NCI-H1417 treated with DMSO at 0.1 percent for 48 hours (cell line): ENCODE measurements at regions not wholly inside any gene's neighbourhood (a gene's known extent, or its start where the extent isn't known, plus 50 kb on each side); places are given as distances from the start of the nearest gene placed in this dataset.
A peak's percentile ranks its signal among the peaks of the same experiment; 100 is the strongest.

ENCODE experiments used
- DNase-seq: peaks from one replicate; lab custom pipeline; 2025; lab: John Stamatoyannopoulos, UW

DNA sequence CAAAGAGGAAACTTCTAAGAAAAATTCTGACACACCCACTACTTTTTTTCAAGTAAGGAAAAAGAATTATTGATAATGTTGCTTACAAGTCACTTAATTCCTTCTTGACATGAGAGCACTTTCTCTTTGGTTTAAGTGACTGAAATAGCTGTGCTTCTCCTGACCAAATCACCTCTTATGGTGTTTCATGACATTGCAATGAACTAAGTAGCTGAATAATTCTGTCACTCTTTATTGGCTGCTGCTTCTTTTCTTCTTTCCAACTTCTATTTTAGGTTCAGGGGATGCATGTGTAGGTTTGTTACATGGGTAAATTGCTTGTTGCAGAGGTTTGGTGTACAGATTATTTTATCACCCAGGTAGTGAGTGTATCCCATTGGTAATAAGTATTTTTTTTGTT lies 447.6 kb upstream of the NETO1 start:
- no peak for DNase-seq

DNA sequence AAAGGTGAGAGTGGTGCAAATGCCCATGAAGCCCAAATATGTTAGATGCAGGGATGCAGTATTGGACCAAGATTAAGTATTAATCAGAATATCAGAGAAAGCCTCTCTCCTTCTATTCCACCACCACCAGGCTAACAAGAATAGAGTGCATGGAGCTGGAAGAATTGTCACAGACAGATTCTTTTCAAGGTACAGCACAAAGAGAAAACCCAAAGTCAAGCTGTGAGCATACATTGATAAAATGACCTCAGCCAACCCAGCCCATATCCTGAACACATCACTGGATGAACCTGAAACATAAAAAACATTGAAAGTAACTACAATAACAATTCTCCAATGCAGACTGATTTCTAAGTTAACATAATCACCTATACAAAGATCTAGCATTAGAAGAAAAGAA lies 445.7 kb upstream of the NETO1 start:
- DNase-seq: no peak

DNA sequence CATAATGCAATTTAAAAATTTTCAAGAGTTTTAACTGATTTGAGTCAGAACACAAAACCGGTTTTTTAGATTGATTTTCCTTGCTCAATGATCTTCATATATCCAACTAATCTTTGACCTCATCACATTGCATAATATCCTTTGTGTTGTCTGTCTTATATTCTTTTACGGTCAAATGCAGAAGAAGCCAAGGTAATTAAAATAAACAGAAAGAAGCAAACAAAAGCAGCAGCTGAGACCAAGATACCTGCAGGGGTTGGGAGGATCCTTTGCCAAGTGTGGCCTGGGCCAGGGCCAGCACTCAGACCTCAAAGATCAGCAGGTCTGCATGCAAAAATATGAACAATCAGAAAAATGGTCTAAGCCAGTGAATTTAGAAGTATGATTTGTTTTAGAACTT lies 428.9 kb upstream of the NETO1 start:
- DNase-seq: no peak

DNA sequence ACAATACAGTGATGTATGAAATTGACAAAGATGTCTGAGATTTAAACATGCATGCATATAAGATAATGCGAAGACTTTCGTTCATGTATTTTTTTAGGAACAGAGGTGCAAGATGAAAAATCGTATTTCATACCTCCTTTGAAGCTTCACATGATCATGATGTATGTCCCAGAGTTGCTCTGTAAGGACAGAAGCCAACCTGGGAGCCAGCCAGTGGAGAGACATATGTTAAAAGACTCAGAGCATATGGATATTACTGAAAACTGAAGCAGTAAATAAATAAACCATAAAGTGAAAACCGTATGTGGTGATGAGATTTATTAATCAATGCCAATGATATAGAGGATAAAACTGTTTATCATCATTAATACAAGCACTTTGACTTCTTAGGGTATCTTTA lies 424.4 kb upstream of the NETO1 start:
- no peak for DNase-seq

DNA sequence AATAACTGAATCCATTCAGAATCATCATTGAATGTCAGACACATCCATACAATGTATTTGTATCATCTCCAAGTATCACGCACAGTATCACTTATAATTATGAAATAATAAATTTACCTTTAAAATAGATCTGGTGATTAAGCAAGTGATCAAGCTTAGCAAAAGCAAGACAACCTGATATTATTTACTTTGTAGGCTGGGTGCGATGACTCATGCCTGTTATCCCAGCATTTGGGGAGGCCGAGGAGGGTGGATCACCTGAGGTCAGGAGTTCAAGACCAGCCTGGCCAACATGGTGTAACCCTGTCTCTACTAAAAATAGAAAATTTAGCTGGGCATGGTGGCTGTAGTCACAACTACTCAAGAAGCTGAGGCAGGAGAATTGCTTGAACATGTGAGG lies 421.0 kb upstream of the NETO1 start:
- DNase-seq: no peak

DNA sequence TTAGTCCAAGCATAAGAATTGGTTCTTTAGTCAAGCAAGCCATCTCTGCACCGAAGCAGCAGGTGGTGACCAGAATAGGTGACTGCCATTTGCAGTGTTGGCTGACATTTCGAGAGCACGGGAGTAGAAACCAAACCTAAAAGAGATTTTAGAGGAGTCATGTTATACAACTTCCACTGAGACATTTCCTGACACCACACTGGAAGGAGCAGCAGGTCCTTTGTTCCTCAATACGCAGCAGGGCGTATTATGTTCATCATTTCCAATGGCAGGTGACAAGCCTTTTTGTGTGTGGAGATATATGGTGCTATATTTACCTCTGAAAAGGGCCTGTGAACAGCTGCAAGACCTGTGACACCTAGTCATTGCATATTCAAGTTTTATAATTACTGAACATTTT lies 418.8 kb upstream of the NETO1 start:
- no peak for DNase-seq

DNA sequence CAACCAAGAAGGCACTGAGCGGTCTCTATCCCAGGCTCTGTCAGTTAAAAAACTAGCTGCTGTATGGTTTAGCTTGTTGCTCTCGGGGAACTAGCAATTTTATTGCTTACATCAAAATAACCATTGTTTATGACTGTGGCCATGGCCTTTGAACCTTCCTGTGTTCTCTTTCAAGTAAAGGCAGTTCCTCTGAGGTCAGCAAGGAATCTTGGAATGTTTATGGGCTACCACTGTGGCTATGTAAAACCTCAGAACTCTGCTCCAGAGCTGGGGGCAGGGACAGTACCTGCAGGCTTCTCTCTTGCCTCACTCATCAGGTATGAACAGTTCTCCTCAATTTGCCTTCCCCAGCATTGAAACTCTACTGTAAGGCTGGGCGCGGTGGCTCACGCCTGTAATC lies 416.0 kb upstream of the NETO1 start:
- DNase-seq: no peak

DNA sequence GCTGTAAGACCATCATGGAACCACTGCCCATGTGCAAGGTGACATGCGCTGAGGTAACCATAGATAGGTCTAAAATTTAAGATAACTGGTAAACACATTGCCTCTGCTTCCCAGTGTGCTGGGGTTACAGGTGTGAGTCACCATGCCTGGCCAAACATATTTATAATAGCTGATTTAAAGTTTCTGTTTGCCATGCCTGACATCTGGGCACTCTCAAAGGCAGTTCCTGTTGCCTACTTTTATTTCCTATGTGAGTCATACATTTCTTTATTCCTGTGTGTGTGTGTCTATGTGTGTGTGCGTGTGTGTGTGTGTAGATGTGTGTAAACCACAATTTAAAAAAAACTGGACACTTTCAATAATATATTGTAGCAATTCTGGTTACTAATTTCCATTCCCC lies 415.2 kb upstream of the NETO1 start:
- no peak for DNase-seq

DNA sequence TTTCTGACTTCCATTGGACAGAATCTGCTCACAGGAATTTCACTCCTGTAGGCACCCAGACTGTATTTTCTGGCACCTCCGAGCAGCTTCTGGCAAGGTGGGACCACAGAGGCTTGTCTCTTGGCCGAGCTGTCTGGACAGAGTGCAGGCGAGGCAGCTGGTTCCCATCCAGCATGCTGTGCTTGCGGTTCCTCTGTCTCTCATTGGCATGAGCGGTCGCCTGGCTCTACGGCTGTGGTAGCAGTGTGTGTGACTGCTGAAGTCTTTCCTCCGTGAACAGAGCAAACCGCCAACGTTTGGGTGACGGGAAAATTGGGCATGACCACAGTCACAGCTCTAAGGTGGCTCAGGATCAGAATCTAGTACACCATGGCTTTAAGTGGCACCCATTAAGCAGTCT lies 411.7 kb upstream of the NETO1 start:
- DNase-seq: no peak

DNA sequence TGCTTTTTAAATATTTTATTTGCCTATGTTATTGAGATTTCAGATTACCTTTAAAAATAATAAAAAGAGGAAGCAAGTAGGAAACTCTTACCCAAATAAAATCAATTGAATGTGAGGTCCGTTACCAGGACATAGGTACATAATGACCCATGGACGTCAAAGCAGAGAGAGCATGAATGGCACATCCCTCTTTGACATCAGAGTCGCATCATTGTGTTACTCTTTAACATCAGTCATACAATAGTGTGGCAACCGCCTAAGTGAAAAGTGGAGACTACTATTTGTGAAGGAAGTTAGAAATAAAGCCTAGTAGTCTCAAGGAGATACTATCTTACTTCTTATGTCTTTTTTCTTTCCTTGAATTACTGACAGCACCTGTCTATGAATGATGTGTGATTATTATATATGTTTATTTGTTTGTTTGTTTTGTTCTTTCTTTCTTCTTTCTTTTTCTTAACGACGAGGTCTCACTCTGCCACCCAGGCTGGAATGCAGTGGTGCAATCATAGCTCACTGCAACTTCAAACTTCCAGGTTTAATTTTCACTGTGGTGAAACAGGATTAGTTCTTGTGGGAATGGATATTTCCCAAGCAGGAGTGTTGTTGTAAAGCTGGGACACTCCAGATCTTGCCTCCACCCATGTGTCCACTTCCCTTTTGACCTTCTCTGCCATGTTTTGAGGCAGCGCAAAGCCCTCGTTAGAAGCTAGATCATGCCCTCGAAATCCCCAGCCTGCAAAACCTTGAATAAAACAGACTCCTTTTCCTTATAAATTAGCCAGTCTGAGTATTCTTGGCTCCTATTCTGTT lies 407.2 kb upstream of the NETO1 start:
- DNase-seq: no peak

DNA sequence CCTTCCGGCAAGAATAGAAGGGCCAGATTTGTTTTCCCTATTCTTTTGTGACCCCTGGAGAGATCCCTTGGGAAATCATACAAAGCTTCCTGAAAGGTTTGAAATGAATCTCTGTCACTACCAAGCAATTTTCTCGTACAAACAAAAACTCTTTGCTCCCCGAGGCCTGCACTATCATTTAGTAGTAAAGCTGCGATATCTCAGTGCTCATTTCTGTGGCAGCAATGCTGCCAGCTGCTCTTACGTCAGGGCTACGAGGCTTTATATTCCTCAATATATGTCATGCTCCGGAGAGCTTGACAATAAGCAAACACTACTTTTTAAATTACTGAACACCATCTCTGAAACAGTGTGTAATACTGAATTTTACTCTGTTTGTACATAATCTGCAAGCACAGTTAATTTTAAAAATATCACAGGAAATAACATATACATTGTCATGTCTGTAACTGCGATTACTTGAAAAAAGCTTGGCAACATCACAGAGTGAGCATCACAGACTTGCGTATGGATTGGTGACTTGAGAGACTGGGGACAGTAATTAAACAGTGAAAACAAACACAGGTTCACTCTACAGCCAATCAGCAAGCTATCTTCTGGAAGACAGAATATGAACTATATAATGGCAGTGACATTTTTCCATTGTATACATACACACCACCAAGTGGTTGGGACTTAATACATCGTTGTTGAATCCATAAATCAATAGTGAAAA lies 403.3 kb upstream of the NETO1 start:
- DNase-seq: peak; percentile 90

DNA sequence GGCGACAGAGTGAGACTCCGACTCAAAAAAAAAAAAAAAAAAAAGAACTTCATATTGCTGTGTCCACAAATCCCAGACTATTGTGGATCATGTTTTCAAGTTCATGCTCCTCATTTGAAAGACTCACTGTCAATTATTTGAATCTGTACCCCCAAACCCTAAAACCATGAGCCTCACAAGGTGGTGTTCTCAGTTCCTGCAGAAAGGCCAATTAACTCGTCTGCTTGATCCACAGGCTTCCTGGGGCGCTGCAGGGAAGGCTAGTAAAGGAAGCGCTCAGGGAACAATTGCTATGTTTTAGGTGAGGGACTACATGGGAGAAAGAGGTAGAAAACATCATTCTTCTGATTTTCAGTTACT lies 396.8 kb upstream of the NETO1 start:
- no peak for DNase-seq

DNA sequence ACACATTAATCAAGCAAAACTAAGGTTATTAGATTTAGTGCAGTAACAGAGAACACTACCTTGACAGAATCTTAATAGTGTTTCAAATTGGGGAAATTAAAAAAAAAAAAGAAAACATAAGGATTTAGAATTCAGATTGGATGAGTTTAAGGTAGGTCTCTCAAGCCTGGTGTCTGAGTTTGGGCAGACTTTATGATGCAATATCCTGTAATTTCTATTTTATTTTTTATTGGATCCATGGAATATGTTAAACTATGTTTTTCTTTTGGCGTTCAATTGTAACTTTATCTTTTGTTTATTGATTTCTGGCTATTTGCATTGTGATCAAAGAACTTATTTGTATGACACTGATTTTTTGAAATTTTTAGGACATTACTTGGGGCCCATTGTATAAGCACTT lies 394.1 kb upstream of the NETO1 start:
- DNase-seq: no peak

DNA sequence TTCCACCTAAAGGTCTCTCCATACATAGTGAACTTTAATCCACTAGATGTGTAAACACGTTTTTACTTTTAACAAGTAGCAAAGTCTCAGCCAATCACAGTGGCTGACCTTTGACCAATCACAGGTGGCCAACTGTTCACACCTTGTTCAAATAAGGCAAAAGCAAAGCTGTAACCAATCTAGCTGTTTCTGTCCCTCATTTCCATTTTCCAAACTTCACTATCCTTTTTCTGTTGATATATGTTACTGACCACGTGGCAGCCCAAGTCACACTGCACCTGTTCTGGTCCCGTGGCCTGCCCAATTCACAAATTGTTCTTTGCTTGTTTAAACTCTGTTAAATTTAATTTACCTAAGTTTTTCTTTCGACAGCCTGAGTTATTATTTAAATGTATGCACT lies 393.5 kb upstream of the NETO1 start:
- no peak for DNase-seq

DNA sequence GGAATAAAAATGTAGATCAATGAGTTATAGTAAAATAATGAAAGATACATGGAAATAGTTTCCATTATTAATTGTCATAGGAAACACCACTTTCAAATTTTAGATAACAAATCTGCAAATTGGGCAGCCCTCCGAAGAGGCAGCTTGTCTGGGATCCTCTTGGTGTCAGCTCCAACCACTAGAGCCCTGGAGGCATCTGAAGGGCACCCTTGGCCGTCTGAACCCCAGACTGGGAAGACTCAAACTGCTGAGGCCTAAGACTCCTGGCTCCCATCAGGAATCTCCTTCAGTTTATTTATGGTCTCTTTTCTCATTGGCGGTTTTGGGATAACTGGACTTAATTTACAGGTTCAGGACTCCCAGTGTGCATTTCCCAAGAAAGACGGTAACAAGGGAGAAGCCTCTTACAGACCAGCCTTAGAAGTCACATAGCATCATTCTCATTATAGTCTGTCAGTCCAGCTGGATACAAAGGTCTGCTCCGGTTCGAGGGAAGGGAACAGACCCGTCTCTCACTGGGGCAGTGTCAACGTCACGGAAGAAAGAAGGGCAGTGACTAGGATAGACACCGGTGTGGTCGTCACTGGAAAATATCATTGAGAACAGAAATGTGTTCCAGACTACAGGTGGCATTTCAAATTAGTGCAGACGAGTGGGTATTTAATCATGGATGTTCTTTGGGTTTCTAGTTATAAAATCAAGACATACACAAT lies 390.7 kb upstream of the NETO1 start:
- no peak for DNase-seq

DNA sequence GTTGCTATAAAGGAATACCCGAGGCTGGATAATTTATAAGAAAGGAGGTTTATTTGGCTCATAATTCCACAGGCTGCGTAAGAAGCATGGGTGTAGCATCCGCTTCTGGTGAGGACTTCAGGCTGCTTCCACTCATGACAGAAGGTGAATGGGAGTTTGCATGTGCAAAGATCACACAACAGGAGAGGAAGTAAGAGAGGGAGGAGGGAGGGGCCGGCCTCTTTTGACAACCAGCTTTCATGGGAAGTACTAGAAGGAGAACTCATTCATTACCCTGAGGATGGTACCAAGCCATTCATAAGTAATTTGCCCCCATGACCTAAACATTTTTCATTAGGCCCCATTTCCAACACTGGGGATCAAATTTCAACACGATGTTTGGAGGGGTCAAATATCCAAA lies 386.8 kb upstream of the NETO1 start:
- DNase-seq: no peak

DNA sequence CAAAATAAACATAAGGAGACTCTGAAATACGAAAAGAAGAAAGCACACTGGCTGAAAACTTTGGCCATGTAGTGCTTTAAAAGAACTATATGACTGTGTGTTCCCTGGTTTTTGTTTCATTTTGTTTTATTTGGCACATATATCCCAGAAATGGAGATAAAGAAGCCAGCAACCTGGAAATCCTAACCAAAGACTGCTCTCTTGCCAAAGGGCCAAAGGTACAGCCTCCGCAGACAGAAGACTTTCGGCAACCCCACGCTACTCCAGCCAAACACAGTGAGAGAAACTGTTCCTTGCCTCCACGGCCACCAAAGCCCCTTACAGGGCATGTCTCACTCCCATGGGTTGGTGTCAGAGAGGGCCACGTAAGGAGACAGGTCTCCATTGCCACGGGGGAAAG lies 381.2 kb upstream of the NETO1 start:
- no peak for DNase-seq

DNA sequence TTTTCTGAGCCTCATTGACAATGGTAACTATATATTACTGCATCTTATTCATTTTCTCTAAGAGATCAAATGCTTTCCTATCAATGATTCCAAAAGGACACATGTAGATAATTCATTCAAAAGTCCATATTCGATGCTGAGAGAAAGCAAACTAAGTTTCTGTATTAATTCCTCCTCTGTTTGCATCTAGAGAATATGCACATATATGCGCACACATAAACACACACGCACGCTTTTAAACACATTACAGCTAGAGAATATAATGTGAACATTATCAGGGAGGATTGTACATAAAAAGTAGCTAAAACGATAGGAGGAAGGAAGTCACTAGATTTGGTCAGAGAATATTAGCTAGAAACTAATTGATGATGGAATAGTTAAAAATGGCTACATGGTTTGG lies 379.0 kb upstream of the NETO1 start:
- no peak for DNase-seq

DNA sequence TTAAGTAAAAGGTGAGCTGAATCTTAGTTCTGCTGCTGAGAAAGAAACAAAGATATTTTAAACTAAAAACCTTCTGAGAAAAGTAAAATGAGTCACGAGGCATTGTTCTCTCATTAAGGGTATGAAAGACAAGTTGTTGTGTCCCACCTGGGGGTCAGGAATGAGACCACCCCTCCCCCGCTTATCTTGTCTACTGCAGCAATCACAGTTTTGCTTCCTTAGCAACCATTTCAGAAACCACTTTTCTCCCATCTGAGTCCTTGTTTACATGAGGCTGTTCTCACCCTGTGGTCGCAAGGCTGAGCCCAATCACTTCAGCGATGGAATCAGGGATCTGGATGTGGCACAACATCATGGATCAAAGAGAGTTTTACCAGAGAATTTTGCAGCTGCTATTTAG lies 377.6 kb upstream of the NETO1 start:
- no peak for DNase-seq

DNA sequence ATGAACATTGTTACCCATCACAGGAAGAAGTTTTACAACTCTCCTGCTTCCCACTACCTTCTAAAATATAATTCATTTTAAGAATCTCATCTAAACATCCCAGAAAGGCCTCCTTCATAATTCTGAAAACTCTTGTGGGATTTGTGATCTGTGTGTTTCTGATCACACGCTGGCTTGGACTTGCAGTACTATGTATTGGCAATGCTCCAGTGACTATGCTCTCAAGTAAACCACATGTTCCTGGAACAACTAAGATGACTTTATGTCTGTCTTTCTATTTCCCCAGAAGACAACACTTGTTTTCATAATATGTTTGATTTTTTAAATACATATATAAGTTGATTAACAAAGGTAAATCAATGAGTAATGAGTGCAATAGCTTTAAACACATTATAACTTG lies 376.6 kb upstream of the NETO1 start:
- DNase-seq: no peak

DNA sequence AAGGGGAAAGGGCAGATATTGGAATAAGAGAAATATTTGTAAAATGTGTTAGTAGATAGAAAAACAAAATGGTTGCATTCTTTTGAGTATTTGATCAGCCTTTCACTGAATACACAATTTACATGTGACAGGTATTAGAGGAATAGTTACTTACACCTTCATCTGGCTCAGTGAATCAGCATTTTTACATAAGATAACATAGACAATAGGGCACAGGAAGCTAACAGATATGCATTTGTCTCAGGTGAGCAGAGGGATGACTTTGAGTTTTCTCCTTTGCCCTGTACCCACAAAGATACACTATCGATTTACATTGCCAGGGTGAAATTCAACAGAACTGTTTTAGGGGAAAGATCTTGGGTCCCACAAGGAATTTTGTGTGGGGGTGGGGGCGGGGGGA lies 373.1 kb upstream of the NETO1 start:
- no peak for DNase-seq

DNA sequence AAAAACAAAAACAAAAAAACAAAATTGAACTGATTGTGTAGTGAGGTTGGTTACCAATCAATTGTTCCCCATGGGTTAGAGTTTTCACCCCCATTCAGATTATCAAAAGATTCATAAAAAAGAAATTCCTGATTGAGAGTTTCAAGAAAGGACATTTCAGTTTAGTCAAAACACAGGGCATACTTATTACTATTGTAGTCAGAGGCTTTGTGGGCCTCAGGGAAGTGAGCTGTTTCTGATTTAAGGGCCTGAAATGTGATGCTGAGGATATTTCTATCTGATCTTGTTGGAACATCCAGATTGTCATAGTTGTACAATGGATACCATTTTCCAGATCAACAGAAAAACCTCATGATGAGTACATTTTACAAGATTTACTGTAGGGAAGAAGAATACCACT lies 368.1 kb upstream of the NETO1 start:
- DNase-seq: no peak

DNA sequence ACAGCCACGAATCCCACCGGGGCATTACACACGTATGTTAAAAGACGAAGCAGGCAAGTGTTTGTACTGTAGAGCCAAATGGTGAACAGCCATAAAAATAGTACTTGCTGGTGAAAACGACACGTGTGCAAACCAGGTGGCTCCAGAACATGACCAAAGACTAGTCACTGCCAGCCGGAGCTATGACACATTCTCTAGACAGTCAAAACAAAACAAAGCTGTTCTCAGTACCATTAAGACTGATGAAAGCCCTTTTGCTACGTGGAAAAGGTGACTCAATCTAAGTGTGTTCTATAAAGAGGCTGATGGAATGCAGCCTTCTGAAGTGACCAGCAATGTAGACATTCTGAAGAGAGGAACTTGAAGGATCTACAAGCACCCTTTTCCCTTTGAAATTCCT lies 367.7 kb upstream of the NETO1 start:
- DNase-seq: no peak
